PC-3 (cell line): ENCODE measurements at regions not wholly inside any gene's neighbourhood (a gene's known extent, or its start where the extent isn't known, plus 50 kb on each side); places are given as distances from the start of the nearest gene placed in this dataset.

ENCODE experiments used
- ATAC-seq: fragments of 200-7000 bp; cut with Tn5 transposase; 2 replicates; pipeline ENCODE4 v1.9.1; 2020; ENCODE audit warnings: mild to moderate bottlenecking, moderate library complexity
- BruUV-seq: library from RNA; stranded (reverse); fragments of 400-500 nt; replicated peaks from 2 replicates; lab custom pipeline; 2021; lab: Mats Ljungman, UMichigan
- CTCF ChIA-PET: fragments of 300-600 bp; sonication (Branson Sonifier 250); formaldehyde crosslinking; loops from one replicate; lab custom pipeline; 2022; ENCODE audit warnings: antibody characterized with exemption; lab: Charles Lee
- POLR2A ChIA-PET: fragments of 300-600 bp; sonication (Branson Sonifier 250); formaldehyde crosslinking; loops from one replicate; lab custom pipeline; 2022; ENCODE audit warnings: antibody characterized with exemption; ENCODE audit not compliant: unreplicated experiment; lab: Charles Lee
- DNase-seq: peaks from one replicate; pipeline ENCODE4 v3.0.0-alpha.2; 2015
- H2AFZ ChIP-seq: fragments of 300-600 bp; sonication (generic); 2 replicates; pipeline ENCODE4 v1.6.0; 2016; ENCODE audit warnings: antibody characterized with exemption, low read length
- H3F3A ChIP-seq: fragments of 300-600 bp; sonication (generic); one replicate; pipeline ENCODE4 v1.6.0; 2017; ENCODE audit warnings: antibody characterized with exemption, low read length, control low read depth, mild to moderate bottlenecking; ENCODE audit not compliant: unreplicated experiment
- H3K27ac ChIP-seq: fragments of 300-600 bp; sonication (generic); 2 replicates; pipeline ENCODE4 v1.5.1; 2016; ENCODE audit warnings: mild to moderate bottlenecking, low read length
- H3K27me3 ChIP-seq: fragments of 300-600 bp; sonication (generic); 2 replicates; pipeline ENCODE4 v1.6.1; 2016; ENCODE audit warnings: low read length, mixed read lengths
- H3K36me3 ChIP-seq: fragments of 300-600 bp; sonication (generic); 2 replicates; pipeline ENCODE4 v1.6.1; 2016; ENCODE audit warnings: low read depth, mixed run types, low read length, mixed read lengths
- H3K4me1 ChIP-seq: fragments of 300-600 bp; sonication (generic); 2 replicates; pipeline ENCODE4 v1.5.1; 2016; ENCODE audit warnings: low read length; ENCODE audit not compliant: insufficient read depth
- H3K4me2 ChIP-seq: fragments of 300-600 bp; sonication (generic); 2 replicates; pipeline ENCODE4 v1.6.0; 2016; ENCODE audit warnings: low read length
- H3K4me3 ChIP-seq: fragments of 300-600 bp; sonication (generic); 2 replicates; pipeline ENCODE4 v1.5.1; 2016; ENCODE audit warnings: mild to moderate bottlenecking, low read length, mixed read lengths
- H3K79me2 ChIP-seq: fragments of 300-600 bp; sonication (generic); 2 replicates; pipeline ENCODE4 v1.6.1; 2017; ENCODE audit warnings: low read length, mixed read lengths
- H3K9ac ChIP-seq: fragments of 300-600 bp; sonication (generic); 2 replicates; pipeline ENCODE4 v1.6.0; 2016; ENCODE audit warnings: mild to moderate bottlenecking, low read length
- H3K9me2 ChIP-seq: fragments of 300-600 bp; sonication (generic); replicated peaks from 2 replicates; pipeline ENCODE4 v1.6.1; 2016; ENCODE audit warnings: mixed run types, low read length, mixed read lengths
- H3K9me3 ChIP-seq: fragments of 300-600 bp; sonication (generic); 2 replicates; pipeline ENCODE4 v1.6.1; 2016; ENCODE audit warnings: low read length, mixed read lengths
- H4K20me1 ChIP-seq: fragments of 300-600 bp; sonication (generic); 2 replicates; pipeline ENCODE4 v1.6.1; 2016; ENCODE audit warnings: low read length, mixed read lengths
- EZH2 ChIP-seq: fragments of 300-600 bp; sonication (generic); IDR thresholded peaks from one replicate; pipeline ENCODE4 v1.6.1; 2017; ENCODE audit warnings: antibody characterized with exemption, mild to moderate bottlenecking, low read length; ENCODE audit not compliant: unreplicated experiment
- EZH2phosphoT487 ChIP-seq: fragments of 300-600 bp; sonication (generic); IDR thresholded peaks from 2 replicates; pipeline ENCODE4 v1.6.1; 2018; ENCODE audit warnings: mild to moderate bottlenecking, antibody characterized with exemption, low read length, borderline replicate concordance
- intact Hi-C: fragments of 100-400 bp; cut with micrococcal nuclease; formaldehyde crosslinking; loops from 2 replicates; pipeline ENCODE4 v1.9.0; 2023
- TF ChIP-seq, protein P1 (sequence below): fragments of 300-600 bp; sonication (generic); conservative IDR thresholded peaks from 2 replicates; pipeline ENCODE4 v1.5.1; 2017; ENCODE audit warnings: antibody characterized with exemption, low read depth, mild to moderate bottlenecking, low read length

DNA sequence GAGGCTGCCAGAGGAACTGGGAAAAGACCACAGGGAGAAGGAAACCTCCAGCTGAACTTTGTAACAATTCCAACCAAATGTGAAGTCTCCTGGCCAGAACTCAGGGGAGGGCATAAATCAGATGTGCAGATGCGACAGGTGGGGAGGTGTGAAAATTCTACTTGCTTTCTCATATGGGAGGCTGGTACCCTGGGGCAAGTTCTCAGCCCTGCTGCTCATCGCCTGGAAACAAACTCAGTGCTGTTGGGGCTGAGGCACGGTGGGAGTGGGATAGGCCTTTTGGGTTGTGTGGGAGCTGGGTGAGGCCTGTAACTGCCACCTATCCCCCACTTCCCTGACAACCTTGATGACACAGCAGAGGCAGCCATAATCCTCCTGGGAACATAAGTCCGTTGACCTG, 179.6 kb downstream of the ASB1 start:
- Histone ChIP-seq H4K20me1 (no peaks in the 10 kb centered on the region), H3K4me1 (no peaks in the 10 kb centered on the region), H3K9me3 (no peaks in the 10 kb centered on the region), H3K9me2 (no peaks in the 10 kb centered on the region), H3K4me2 (no peak overlapping the region), H2AFZ (no peak overlapping the region), H3K27ac (no peak overlapping the region), H3F3A (no peaks in the 10 kb centered on the region), H3K4me3 (no peak overlapping the region), H3K79me2 (no peaks in the 10 kb centered on the region), H3K36me3 (no peaks in the 10 kb centered on the region), H3K27me3 (no peaks in the 10 kb centered on the region), H3K9ac (no peak overlapping the region)
- ATAC-seq (no peak), DNase-seq (no peak)
- CTCF ChIA-PET: no interaction called here
- intact Hi-C loops: no loop called here
- no TSS peak for BruUV-seq
- POLR2A ChIA-PET: no interaction called here
- no peak for TF ChIP-seq EZH2
- no peak for TF ChIP-seq EZH2phosphoT487
- TF ChIP-seq, protein P1, sequence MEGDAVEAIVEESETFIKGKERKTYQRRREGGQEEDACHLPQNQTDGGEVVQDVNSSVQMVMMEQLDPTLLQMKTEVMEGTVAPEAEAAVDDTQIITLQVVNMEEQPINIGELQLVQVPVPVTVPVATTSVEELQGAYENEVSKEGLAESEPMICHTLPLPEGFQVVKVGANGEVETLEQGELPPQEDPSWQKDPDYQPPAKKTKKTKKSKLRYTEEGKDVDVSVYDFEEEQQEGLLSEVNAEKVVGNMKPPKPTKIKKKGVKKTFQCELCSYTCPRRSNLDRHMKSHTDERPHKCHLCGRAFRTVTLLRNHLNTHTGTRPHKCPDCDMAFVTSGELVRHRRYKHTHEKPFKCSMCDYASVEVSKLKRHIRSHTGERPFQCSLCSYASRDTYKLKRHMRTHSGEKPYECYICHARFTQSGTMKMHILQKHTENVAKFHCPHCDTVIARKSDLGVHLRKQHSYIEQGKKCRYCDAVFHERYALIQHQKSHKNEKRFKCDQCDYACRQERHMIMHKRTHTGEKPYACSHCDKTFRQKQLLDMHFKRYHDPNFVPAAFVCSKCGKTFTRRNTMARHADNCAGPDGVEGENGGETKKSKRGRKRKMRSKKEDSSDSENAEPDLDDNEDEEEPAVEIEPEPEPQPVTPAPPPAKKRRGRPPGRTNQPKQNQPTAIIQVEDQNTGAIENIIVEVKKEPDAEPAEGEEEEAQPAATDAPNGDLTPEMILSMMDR: no peak

DNA sequence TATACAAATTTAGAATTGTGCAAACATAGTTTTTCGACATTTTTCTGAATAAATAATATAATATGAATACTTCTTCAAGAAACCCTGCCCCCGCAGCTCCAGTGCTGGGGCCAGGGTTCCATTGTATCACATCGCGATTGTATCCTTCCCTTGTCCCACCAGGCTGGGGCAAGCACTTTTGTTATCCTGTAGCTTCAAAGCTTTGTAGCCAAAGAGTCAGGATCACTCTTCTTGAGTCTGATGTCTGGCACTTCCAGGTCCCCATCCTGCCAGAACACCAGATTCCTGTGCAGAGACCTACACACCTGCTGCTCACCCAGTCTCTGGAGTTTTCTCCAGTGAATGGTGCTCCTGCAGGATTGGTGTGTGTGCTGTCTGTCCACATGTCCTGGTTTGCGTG, 186.9 kb downstream of the ASB1 start:
- CTCF ChIA-PET: no interaction called here
- Histone ChIP-seq H3K27me3 (no peaks in the 10 kb centered on the region), H3K4me2 (no peak overlapping the region), H3K9me2 (no peaks in the 10 kb centered on the region), H3K36me3 (no peaks in the 10 kb centered on the region), H2AFZ (no peak overlapping the region), H3K9ac (no peak overlapping the region), H3K4me1 (no peaks in the 10 kb centered on the region), H3K79me2 (no peaks in the 10 kb centered on the region), H3K27ac (no peak overlapping the region), H3K4me3 (no peak overlapping the region), H3K9me3 (no peaks in the 10 kb centered on the region; the same call in 1 of the 2 replicates), H3F3A (no peaks in the 10 kb centered on the region), H4K20me1 (no peaks in the 10 kb centered on the region)
- POLR2A ChIA-PET: no interaction called here
- no peak for DNase-seq
- intact Hi-C loops: no loop called here
- no peak for ATAC-seq
- BruUV-seq: no TSS peak
- TF ChIP-seq EZH2phosphoT487 (no peak), EZH2 (no peak)
- TF ChIP-seq, protein P1: no peak

DNA sequence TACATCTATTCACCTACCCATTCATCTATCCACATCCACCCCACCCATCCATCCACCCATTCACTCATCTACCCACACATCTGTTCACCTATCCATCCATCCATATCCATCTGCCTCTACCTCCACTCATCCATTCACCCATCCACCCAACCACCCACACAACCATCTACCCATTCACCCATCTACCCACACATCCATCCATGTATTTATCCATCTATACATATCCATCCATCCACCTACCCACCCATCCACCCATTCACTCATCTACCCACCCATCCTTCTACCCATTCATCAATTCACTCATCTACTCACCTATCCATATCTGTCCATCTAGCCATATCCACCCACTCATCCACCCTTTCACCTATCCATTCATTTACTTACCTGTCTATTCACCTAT, 187.6 kb downstream of the ASB1 start:
- Histone ChIP-seq H3K4me3 (no peak overlapping the region), H3K9me3 (no peaks in the 10 kb centered on the region; the same call in 1 of the 2 replicates), H3F3A (no peaks in the 10 kb centered on the region), H2AFZ (no peak overlapping the region), H3K36me3 (no peaks in the 10 kb centered on the region), H3K9ac (no peak overlapping the region), H3K27me3 (no peaks in the 10 kb centered on the region), H3K4me2 (no peak overlapping the region), H3K79me2 (no peaks in the 10 kb centered on the region), H4K20me1 (no peaks in the 10 kb centered on the region), H3K4me1 (no peaks in the 10 kb centered on the region), H3K9me2 (no peaks in the 10 kb centered on the region), H3K27ac (no peak overlapping the region)
- BruUV-seq: no TSS peak
- POLR2A ChIA-PET: no interaction called here
- CTCF ChIA-PET: no interaction called here
- TF ChIP-seq, protein P1: no peak
- TF ChIP-seq EZH2phosphoT487 (no peak), EZH2 (no peak)
- DNase-seq (no peak), ATAC-seq (no peak)
- intact Hi-C loops: no loop called here
